GM12872 (cell line): ENCODE measurements at regions not wholly inside any gene's neighbourhood (a gene's known extent, or its start where the extent isn't known, plus 50 kb on each side); places are given as distances from the start of the nearest gene placed in this dataset.

Experiments used
- TF ChIP-seq, protein P1 (sequence below): IDR thresholded peaks from 3 replicates; pipeline ENCODE4 v1.5.1; 2011; ENCODE audit warnings: low read depth, mild to moderate bottlenecking, low read length, moderate library complexity; ENCODE audit not compliant: insufficient read depth

- TF ChIP-seq, protein P1, sequence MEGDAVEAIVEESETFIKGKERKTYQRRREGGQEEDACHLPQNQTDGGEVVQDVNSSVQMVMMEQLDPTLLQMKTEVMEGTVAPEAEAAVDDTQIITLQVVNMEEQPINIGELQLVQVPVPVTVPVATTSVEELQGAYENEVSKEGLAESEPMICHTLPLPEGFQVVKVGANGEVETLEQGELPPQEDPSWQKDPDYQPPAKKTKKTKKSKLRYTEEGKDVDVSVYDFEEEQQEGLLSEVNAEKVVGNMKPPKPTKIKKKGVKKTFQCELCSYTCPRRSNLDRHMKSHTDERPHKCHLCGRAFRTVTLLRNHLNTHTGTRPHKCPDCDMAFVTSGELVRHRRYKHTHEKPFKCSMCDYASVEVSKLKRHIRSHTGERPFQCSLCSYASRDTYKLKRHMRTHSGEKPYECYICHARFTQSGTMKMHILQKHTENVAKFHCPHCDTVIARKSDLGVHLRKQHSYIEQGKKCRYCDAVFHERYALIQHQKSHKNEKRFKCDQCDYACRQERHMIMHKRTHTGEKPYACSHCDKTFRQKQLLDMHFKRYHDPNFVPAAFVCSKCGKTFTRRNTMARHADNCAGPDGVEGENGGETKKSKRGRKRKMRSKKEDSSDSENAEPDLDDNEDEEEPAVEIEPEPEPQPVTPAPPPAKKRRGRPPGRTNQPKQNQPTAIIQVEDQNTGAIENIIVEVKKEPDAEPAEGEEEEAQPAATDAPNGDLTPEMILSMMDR = no peak
Observed at GRCh38 chr4:59484944-59485343, 1715.2 kb upstream of the ADGRL3 start.

- TF ChIP-seq, protein P1 = no peak
Observed at GRCh38 chr4:59500103-59500502, 1700.0 kb upstream of the ADGRL3 start.

GRCh38 chr4:59503731-59504130 lies 1696.4 kb upstream of the ADGRL3 start:
- TF ChIP-seq, protein P1 = no peak

- TF ChIP-seq, protein P1 = no peak
Observed at GRCh38 chr4:59517007-59517406, 1683.1 kb upstream of the ADGRL3 start.

DNA sequence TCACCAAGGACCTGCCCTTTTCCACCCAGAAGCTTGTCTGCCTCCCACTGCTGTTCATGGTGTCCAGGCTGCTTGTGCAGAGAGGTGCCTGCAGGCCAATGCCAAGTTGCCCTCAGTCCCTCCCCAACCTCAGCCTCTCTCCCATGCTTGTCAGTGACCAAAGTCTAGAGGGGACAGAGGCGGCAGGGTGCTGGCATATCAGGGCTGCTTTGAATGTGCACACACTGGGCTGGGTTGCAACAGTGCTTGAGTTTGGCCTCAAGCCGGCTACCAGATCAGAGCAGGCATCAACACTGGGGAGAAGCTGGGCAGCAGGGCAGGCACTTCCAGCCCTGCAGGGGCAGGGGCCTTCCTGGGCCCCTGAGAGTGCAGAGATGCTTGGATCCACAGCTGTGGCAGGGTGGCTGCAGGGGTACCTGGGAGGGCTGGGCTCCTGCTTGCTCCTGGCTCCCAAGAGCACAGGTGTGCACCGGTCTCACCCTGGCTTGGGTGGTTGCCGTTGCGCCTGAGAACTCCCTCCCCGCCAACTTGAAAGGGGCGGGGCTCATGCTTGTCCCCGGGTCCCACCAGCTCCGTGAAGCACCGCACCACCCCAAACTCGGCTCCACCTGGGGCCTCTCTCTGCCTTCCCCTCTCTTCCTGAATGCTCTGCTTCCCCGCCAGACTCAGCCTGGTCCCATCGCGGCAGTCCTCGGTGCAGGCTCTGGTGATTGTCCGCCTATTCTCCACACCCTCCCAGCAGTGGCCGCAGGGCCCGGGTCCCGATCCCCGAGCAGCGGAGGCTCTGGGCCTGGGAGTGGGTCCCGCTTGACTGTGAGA lies 1681.9 kb upstream of the ADGRL3 start:
- TF ChIP-seq, protein P1 = no peak

DNA sequence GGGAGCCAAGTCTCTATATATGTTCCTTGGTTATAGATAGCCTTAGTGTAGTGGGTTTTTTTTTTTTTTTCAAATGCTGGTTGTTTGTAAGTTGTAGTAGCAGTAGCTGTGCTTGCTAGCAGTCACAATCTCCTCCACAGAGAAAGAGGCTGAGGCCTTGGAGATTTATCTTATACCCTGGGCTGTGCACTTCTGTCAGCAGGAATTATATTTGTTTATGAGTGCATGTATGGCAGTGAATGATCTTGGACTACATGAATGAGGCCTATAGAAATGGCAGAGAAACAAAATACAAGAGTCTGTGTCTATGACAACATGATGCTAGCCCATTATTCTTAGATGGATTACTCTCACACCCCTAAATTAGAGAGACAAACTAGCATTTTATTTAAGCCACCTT lies 1674.2 kb upstream of the ADGRL3 start:
- TF ChIP-seq, protein P1 = no peak

GRCh38 chr4:59535541-59535940 lies 1664.6 kb upstream of the ADGRL3 start:
- TF ChIP-seq, protein P1 = no peak

DNA sequence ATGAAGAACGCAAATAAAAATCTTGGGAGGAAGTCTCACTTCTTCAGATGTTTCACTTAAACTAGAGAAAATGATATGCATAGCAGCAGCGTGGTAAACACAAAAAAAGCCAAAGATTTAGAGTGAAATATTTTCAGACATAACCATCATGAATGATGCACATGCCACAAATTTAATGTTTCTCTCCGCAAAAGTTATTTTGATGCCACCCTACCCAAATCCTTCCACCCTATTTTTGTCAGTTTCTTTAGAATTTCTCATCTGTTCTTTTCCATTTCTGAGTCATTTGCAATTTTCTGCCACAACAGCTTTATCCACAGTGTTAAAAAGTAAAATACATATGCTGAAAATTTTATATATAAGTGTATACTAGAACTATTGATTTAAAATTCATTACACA lies 1663.7 kb upstream of the ADGRL3 start:
- TF ChIP-seq, protein P1 = no peak
